Nucleus accumbens (tissue), 56 donors: ENCODE measurements at regions not wholly inside any gene's neighbourhood (a gene's known extent, or its start where the extent isn't known, plus 50 kb on each side); places are given as distances from the start of the nearest gene placed in this dataset.

Experiments
- DNase-seq, 56 donors: peaks; one replicate each; lab custom pipeline; 2025; lab: John Stamatoyannopoulos, UW

DNA sequence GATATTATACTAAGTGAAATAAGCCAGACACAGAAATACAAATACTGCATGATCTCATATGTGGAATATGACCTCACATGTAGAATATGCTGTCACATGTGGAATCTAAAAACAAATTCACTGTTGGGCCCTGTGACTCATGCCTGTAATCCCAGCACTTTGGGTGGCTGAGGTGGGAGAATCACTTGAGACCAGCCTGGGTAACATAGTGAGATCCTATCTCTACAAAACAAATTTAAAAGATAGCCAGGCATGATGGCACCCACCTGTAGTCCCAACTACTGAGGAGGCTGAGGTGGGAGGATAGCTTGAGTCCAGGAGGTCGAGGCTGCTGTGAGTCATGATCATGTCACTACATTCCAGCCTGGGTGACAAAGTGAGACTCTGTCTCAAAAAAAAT, 160.3 kb downstream of the PTEN start:
- DNase-seq = no peak

DNA sequence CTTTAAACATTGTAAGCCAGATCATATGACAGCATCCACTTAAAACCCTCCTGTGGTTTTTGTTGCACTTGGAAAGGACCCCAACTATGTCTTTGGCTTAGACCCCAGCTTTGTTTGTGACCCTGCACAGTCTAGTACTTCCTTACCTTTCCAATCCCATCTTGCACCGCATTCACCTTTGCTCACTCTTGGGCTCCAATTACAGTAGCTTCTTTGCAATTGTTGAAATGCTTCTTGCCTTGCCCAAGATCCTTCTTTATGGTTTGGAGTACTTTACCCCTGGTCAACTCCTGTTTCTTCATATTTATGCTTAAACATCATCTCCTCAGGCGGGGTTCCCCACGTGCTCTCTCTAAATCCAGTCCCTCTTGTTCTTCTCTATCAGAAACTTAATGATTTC, 162.6 kb downstream of the PTEN start:
- no peak for DNase-seq

DNA sequence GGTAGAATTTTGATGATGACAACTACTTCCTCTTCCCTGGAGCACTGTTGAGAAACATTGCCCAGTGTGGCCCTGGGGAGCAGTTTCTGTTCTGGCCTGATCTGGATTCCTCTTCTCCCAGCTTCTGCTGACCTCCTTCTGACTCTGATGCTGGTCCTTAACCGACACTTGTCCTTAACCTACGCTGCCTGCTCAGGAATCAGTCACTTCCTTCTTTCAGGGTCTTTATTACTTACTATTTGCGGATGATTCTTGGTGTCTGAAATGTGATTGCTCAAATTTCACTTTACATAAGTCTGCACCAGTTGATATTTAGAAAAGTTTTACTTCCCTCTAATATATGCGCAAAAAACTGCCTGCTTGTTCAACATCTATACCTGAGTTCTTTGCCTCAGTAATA, 164.1 kb downstream of the PTEN start:
- DNase-seq = peak in 2 of 56 donors; percentile 2 to 24

DNA sequence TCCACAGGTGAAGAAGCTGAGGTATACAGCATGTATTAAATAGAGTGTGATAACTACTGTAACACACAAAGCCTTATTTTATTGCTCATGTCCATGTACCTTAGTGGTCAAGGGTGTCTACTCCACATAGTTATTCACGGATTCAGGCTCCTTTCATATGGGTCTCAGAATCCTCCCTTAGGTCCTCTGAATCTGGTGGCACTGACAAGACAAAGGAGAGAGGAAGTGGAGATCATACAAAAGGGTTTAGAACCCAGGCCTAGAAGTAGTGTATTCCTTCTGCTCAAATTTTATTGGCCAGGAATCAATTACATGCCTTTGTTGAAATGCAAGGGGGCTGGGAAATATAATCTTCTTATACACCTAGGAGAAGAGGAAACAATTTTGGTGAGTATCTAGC, 164.6 kb downstream of the PTEN start:
- no peak for DNase-seq

DNA sequence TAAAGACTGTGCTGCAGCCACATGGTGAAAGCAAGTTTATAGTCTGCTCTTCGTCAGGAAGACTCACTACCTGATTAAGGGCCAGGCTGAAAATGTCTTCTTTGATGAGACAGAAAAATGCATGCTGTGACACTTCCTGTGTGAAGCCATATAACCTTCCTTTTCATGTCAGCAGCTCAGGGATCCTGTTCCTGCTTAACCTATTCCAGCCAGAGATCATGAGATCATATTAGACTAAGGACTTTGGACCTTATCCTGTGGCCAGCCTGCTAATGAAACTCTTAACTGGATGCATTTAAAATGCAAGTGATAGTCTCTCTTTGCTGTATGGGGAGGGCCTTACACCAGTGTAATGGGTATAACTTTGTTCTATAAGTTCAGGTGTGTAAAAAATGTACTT, 165.2 kb downstream of the PTEN start:
- DNase-seq = no peak

DNA sequence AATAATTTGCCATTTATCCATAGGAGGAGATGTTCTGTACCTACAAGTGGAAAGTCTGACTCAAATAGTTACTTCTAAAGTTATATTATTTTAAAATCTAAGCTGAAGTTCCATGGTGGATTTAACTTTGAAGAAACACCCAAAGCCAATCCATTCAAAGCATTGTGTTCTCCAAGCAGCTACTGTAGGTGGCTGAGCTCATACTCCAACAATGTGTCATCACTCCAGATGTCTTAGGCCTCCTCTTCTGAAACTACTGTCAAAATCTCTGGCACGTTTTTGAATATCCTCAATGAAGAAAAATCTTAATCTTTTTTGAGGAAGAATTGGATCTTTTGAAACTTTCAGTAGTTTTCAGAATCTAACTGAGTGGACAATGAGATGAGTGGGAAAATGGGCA, 169.1 kb downstream of the PTEN start:
- no peak for DNase-seq

DNA sequence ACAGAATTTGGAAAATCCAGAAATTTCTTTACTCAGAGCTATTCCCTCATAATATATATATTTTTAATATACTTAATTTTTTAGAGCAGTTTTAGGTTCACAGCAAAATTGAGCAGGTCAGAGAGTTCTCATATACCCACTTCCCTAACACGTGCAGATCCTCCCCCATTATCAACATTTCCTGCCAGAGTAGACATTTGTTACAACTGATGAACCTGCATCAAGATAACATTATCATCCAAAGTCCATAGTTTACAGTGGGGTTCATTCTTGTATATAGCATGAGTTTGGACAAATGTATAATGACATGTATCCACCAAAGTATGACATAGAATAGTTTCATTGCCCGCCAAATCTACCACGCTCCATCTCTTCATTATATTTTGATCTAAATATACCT, 170.0 kb downstream of the PTEN start:
- no peak for DNase-seq

DNA sequence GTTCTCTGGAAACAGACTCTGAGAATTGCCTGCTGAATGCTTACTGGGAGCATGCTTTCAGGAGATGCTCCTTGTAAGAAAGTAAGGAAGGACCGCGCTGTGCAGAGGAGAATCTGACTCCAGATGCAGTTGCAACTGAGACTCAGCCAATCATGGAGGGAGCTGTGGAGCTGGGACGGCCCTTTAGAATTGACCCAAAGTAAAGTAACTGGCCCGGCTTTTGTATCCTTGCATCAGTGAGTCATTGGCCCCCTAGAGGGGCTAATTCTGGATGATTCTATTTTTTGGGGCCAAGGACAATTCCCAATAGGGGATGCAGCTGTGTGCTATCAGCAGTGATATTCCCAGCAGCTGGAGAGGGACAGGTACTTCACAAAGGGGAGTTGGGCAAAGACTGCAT, 170.4 kb downstream of the PTEN start:
- no peak for DNase-seq

DNA sequence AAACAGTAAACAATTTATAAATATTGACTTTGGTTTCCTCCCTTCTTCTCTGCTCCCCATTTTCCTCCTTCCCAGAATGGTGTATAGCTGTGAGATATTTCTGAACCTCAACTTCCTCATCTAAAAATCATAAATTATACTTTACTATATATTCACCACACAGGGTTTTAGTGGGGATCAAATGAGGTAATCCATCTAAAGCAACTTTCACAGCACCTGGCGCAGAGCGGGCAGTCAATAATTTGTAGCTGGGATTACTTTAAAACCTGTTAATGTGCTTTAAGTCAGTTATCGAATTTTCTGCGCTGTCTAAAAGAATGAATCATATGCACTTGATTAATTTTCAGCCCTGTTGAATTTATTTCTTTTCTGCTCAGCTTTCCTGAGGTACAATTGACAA, 172.7 kb downstream of the PTEN start:
- no peak for DNase-seq

DNA sequence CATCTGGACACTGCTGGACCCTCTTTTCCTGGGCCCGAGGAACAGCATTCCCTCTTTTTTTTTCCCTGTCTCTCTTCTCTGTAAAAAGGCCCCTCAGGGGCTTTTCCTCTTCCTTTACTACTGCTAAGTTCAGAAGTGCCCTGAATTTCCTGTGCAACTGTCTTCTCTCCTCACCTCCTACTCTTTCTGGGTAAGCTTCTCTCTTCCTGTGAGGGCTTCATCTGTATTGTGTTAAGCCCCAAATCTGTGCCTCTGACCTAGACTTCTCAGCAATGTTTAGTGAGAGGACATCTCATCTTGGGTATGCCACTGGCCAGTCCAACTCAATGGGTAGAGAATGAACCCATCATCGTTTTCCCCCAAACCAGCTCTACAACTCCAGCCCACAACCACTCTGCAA, 174.2 kb downstream of the PTEN start:
- no peak for DNase-seq

DNA sequence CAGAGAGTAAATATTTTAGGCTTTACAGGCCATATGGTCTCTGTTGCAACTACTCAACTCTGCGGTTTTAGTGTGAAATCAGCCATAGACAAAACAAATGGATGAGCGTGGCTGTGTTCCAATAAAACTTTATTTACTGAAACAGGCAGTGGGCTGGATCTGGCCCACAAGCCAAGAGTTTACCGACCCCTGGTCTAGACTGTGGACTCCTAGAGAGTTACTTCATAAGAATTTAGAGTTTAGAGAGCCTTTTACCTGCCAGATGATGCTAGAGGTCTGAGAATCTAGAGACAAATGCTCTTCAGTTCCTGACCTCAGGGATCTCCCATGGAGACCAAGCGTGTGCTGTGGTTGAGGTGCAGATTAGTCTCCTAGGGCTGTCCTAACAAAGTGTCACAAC, 174.8 kb downstream of the PTEN start:
- no peak for DNase-seq

DNA sequence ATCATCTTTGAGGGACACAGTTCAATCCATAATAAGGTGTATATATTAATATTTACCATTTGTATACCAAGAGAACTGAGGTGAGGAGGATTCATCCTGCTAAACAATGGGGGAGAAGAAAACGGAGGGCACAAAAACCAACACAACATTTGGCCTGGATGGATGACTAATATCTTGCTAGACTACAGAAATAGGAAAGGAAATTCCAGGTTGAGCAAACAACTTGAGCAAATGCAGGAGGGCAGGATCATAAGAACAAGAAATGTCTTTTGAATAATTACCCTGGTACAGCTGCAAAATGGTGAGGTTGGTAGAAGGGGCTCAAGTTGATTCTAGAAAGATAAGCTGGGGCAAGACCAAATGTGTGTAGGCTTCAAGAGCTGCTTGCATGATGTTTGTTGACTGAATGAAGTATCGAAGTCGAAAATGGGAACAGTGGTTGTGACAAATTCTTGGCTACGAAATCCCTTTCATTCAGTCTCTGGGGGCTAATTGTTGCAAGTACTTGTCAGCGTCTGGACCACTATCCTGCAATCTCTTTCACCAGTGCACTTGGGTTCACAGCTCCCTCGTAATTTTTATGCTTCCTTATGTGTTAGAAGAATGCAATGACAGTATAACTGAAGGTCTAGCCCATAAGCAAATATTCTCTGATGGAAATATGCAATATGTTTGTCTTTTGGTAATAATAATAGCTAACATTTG, 176.2 kb downstream of the PTEN start:
- no peak for DNase-seq

DNA sequence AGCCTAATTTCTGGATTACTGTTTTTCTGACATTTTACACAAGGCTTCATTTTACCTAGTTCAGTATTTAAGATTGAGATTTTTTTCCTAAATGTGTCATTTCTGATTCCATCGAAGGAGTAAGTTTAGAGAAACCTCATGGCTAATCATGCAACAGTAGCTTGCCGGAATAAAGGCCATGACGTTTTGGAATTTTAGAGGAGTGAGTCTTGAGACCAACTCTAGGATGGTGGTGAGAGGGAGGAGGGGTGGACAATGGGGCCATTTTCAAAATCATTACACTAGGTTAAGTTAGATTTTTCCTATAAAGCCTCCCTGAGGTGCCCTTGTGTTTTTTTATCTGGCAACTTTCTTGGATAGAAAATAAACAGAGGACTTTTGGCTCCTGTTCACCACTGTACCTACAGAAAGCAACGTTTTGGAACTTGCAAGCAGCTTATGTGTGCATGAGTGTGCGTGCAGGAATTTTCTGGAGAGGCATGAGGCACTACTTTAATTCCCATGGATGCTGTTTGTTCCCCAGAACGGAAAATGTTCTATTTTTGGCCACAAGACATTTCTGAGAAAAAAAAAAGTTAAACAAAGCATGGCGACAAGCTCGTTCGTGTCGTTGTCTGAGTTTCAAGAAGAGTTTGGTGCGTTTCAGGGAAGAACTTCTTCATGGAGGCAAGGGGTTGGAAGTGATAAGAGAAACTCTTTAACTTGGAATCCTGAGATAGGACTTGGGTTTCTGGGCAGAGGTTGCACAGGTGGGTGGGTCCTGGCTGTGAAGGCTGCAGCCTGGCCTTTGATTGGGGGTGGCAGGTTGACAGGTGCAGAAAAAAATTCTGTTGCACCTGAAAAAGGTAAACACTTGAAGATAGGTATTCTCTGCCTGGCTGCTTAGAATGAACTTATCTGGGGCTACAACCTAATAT, 178.1 kb downstream of the PTEN start:
- no peak for DNase-seq

DNA sequence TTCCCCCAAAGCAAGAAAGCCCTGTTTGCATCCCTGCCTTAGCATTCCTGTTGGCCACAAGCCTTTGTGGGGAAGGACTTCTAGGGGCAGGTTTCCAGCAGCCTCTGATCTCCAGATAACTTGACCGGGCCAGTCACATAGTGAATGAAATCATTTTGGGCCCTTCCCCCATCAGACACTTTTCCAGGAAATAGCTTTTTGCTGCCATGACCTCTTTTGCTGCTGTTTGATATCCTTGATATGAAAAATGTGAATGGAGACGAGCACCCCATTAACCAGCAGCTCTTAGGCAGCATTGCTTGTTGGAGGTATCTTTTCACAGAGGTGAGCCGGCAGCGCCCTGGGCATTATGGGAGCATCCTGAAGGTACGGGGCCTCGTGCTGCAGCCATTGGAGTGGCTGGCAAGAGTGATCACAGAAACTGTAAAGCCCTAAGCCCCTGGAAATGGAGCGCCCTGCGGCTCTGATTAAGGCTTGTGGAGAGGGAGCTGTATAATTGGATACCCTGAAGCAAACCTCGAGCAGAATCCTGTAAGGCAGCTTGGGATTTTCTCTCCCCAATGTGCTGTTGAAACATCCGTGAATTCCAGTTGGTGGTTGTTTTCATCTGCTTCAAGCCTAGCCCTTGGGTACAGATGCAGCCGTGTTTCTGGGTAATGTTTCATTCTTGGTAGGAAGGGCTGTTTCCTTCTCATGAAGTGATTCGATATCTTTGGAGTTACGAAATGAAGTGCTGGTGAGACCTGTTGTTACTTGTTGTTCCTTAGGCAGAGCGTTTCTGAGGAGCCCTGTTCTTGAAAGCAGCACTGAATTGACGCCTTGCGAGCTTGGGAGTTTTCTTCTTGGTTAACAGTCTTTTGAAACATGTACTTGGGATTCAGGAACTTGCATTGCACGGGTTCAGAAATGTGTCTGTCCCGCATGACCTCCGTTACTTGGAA, 179.0 kb downstream of the PTEN start:
- DNase-seq = no peak

DNA sequence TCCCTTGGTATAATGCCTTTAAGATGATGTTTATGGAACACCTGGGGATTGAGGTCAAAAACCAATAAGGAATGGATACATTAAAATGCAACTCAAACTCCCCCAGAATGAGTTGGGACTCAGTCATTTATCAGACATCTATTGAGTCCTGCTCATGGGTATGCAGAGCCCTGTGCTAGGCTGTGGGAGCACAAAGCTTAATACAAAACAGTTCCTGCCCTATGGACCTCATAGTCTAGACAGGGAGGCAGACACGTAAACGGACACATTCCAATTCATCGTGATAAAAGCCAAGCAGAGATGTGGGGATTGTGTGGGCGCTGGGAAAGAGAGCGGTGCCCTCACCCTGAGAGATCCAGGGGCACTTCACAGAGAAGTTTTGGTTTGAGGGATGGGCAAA, 181.7 kb downstream of the PTEN start:
- DNase-seq = no peak

DNA sequence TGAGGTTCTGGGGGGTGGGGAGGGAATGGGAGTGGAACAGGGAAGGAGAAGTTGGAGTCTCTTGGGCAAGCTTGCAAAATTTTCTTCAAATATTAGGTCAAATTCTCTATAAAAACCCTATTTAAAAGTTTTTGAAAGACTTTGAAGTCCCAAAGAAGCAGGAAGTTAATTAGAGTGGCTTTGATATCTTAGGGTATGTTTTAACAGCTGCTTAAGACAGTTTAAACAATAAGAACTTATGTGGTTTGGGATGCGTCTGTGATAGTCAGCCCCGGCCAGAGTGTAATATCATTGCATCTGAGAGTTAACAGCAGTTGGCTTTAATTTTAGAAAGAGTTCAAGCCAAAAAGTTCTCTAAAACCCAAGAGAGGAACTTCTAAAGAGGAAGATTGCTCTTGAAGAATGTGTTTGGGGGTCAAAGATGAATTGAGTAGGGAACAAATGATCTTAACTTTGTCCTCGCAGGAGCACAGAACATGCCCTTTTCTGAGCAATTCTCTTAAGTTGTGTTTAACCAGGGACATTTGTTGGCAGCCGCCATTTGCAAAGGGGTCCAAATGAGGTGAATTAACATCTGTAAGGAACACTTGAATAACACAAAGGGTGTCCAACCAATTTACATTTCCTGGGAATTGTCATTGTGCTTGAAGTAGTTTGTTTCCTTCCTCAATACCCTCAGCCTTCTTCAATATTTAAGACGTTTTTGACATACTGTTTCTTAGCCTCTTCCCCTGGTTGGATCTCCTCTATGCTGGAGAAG, 182.4 kb downstream of the PTEN start:
- no peak for DNase-seq

DNA sequence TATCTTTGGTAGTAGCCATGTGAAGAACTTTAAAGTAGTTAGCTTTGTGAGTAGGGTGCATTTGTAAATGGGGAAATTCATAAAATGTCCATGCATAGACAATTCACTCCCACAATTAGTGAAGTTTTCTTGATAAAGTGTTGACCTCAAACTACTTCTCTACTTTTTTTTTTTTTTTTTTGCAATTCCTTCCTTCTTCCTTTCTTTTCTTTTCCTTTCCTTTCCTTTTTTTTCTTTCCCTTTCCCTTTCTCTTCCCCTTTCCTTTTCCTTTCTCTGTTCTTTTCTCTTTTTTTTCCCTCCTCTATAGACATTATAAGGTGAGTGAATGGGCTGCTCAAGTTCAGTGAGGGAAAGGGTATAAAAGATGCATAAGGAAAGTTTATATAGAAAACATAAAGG, 184.2 kb downstream of the PTEN start:
- no peak for DNase-seq

DNA sequence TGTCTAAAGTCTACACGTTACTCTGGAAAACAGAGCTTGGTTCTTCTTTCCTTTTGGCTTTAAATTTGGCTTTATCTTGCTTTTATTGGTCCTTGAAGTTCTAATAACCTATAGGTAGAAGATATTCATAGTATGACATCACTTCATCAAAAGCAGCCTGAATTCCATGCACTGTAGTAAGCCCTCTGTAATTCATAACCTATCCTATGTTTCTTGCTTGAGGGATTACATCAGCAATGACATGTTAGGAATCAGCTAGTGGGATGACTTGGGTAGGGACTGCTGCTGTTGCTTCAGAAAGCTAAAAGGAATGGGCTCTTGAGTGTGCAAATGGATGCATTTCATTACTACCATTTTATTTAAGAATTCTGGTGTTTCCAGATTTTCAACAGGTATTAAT, 184.9 kb downstream of the PTEN start:
- DNase-seq = no peak

DNA sequence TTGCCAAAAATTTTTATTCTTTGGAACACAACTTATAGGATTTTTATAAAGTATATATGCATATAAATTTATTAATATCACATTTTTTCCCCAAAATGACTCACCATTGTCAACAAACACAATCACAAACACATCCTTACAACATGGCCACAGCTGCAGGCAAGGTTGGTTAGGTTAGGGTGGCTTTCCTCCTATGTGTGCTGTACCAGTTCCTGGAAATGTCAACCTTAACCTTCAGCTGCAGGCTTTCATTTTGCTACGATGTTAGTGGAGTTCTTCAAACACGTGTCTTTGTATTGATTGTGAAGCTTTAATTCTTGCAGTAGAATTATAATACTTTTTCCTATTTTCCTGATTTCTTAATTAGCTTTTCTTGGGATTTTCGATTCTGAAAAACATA, 185.8 kb downstream of the PTEN start:
- no peak for DNase-seq

DNA sequence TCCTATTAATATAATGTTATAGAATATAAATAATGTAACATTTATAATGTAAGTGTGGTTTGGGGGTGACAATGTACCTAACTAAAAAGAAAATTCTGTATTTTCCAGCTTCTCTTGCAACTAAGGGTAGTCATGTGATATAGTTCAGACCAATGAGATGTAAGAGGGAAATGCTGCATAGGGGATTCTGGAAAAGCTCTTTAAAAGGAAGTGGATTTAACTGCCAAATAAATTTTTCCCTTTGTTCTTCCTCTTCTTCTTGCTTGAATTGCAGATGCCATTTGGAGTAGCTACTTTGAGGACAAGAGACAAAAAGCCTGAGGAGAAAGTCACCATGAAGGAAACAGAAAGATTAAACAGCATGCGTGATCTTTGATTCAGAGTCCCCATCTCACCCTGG, 194.3 kb downstream of the PTEN start:
- no peak for DNase-seq
